ENCODE measurements at regions not wholly inside any gene's neighbourhood (a gene's known extent, or its start where the extent isn't known, plus 50 kb on each side); places are given as distances from the start of the nearest gene placed in this dataset.

DNA sequence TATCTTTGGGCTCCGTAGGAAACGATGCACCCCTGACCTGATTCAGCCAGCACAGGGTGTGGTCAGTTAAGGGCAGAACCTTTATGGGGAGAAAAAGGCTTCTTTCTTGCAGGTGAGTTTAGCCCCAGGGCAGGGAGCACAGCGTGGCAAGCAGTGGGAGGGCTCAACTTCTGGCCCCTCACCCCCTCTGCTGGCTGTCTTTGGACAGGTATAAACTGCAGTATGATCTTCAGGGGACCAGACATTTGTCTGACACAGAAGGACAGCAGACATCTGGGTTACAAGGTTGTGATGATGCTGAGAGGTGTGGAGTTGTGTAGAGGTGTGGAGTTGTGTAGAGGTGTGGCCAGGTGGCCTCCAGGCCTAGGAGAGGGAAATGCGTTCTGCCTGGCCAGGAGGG is 324.0 kb upstream of the PLET1 start:
- H3K9me3 Mint-ChIP-seq: no peaks in the 10 kb centered on the region
- peaks cover 7% of the 10 kb centered on the region for H3K4me1 Mint-ChIP-seq
- peaks cover 1% of the 10 kb centered on the region for H3K27me3 Mint-ChIP-seq (ENCODE audit: low read depth)
- no peak for DNase-seq (ENCODE audit: low read depth, low spot score)
- no peaks in the 10 kb centered on the region for H3K36me3 Mint-ChIP-seq (ENCODE audit: low read depth)
- H3K4me3 Mint-ChIP-seq: no peak overlapping the region
- TF ChIP-seq, protein P1, sequence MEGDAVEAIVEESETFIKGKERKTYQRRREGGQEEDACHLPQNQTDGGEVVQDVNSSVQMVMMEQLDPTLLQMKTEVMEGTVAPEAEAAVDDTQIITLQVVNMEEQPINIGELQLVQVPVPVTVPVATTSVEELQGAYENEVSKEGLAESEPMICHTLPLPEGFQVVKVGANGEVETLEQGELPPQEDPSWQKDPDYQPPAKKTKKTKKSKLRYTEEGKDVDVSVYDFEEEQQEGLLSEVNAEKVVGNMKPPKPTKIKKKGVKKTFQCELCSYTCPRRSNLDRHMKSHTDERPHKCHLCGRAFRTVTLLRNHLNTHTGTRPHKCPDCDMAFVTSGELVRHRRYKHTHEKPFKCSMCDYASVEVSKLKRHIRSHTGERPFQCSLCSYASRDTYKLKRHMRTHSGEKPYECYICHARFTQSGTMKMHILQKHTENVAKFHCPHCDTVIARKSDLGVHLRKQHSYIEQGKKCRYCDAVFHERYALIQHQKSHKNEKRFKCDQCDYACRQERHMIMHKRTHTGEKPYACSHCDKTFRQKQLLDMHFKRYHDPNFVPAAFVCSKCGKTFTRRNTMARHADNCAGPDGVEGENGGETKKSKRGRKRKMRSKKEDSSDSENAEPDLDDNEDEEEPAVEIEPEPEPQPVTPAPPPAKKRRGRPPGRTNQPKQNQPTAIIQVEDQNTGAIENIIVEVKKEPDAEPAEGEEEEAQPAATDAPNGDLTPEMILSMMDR (conservative IDR thresholded peaks at IDR 0.05): peak; percentile 40
- no peak overlapping the region for H3K27ac Mint-ChIP-seq (ENCODE audit: unreplicated experiment)

- no peak for DNase-seq (ENCODE audit: low read depth, low spot score)
- H3K36me3 Mint-ChIP-seq (ENCODE audit: low read depth): no peaks in the 10 kb centered on the region
- H3K9me3 Mint-ChIP-seq: no peaks in the 10 kb centered on the region
- no peaks in the 10 kb centered on the region for H3K27me3 Mint-ChIP-seq (ENCODE audit: low read depth)
- no peak overlapping the region for H3K4me3 Mint-ChIP-seq
- TF ChIP-seq, protein P1 (conservative IDR thresholded peaks at IDR 0.05): no peak
- H3K27ac Mint-ChIP-seq (ENCODE audit: unreplicated experiment): no peak overlapping the region
- H3K4me1 Mint-ChIP-seq: peaks cover 11% of the 10 kb centered on the region
Measured at GRCh38 chr11:112587664-112588063, 327.0 kb upstream of the PLET1 start.

DNA sequence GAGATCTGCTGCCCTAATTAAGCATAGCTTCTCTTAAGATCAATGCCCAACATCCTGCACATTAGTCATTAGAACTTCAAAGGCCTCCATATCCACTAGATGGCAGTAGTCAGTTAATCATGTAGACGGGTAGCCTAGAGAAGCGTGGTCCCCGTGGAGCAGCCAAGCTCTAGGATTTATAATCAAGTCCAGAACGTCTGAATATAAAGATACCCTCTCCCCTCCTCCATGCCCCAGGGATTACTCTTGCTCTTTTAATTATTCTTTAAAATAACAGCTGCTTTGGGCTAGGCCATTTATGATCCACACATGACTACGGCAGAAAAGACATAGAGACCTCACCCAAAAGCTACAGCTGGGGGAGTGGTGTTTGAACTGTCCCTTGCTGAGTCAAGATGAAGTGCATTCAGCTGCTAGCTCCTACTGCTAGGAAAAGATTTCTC is 327.6 kb upstream of the PLET1 start:
- TF ChIP-seq, protein P1 (conservative IDR thresholded peaks at IDR 0.05): peak; percentile 89
- no peak overlapping the region for H3K27ac Mint-ChIP-seq (ENCODE audit: unreplicated experiment)
- DNase-seq (ENCODE audit: low read depth, low spot score): peak; percentile 55

DNA sequence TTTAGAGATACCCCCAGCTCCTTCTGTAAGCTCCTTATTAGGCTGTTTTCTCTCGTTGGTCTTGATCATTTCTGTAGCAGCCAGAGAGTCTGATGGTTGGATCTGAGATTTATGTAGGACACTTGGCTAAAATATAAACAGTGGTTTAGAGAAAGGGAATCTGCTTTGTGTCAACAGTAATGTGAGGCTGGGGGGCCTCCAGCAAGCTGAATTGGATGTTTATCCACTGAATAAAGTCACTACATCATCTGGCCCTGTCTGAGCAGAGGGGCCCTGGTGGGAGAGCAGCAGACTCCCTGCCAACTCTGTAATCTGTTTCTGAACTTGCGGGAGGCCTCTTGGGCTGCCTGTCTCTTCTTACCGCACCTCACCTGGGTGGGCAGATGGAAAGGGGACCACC is 328.5 kb upstream of the PLET1 start:
- no peak overlapping the region for H3K27ac Mint-ChIP-seq (ENCODE audit: unreplicated experiment)
- no peak for DNase-seq (ENCODE audit: low read depth, low spot score)
- no peak overlapping the region for H3K4me3 Mint-ChIP-seq
- peaks cover 11% of the 10 kb centered on the region for H3K4me1 Mint-ChIP-seq
- TF ChIP-seq, protein P1 (conservative IDR thresholded peaks at IDR 0.05): no peak
- no peaks in the 10 kb centered on the region for H3K27me3 Mint-ChIP-seq (ENCODE audit: low read depth)
- no peaks in the 10 kb centered on the region for H3K9me3 Mint-ChIP-seq
- H3K36me3 Mint-ChIP-seq (ENCODE audit: low read depth): no peaks in the 10 kb centered on the region

More for the DNA sequence above, 327.6 kb upstream of the PLET1 start:
- H3K4me1 Mint-ChIP-seq: peaks cover 11% of the 10 kb centered on the region
- H3K4me3 Mint-ChIP-seq: no peak overlapping the region
- no peaks in the 10 kb centered on the region for H3K9me3 Mint-ChIP-seq
- no peaks in the 10 kb centered on the region for H3K36me3 Mint-ChIP-seq (ENCODE audit: low read depth)
- no peaks in the 10 kb centered on the region for H3K27me3 Mint-ChIP-seq (ENCODE audit: low read depth)

GRCh38 chr11:112590764-112591163 is 330.1 kb upstream of the PLET1 start:
- Mint-ChIP-seq H3K36me3 (ENCODE audit: low read depth) (no peaks in the 10 kb centered on the region), H3K27ac (ENCODE audit: unreplicated experiment) (no peak overlapping the region), H3K4me1 (peaks cover 11% of the 10 kb centered on the region), H3K27me3 (ENCODE audit: low read depth) (no peaks in the 10 kb centered on the region), H3K9me3 (no peaks in the 10 kb centered on the region), H3K4me3 (no peak overlapping the region)
- TF ChIP-seq, protein P1 (conservative IDR thresholded peaks at IDR 0.05): no peak
- DNase-seq (ENCODE audit: low read depth, low spot score): no peak

GRCh38 chr11:112593440-112593839 is 332.8 kb upstream of the PLET1 start:
- TF ChIP-seq, protein P1 (conservative IDR thresholded peaks at IDR 0.05): no peak
- Mint-ChIP-seq H3K9me3 (no peaks in the 10 kb centered on the region), H3K4me1 (peaks cover 6% of the 10 kb centered on the region), H3K27me3 (ENCODE audit: low read depth) (no peaks in the 10 kb centered on the region), H3K27ac (ENCODE audit: unreplicated experiment) (no peak overlapping the region), H3K36me3 (ENCODE audit: low read depth) (no peaks in the 10 kb centered on the region), H3K4me3 (no peak overlapping the region)
- no peak for DNase-seq (ENCODE audit: low read depth, low spot score)

Data from neural crest cell (in vitro differentiated cells).